ENCODE measurements at regions not wholly inside any gene's neighbourhood (a gene's known extent, or its start where the extent isn't known, plus 50 kb on each side); places are given as distances from the start of the nearest gene placed in this dataset.

- no peak for TF ChIP-seq POLR2AphosphoS5 (IDR thresholded peaks at IDR 0.05; ENCODE audit: low read depth, low read length)
- TF ChIP-seq POLR2A (IDR thresholded peaks at IDR 0.05; ENCODE audit: low read depth, low read length) = no peak
These were observed 281.0 kb upstream of the UGT8 start for GRCh38 chr4:114317564-114317963.
